COLO668 (cell line): ENCODE measurements at regions not wholly inside any gene's neighbourhood (a gene's known extent, or its start where the extent isn't known, plus 50 kb on each side); places are given as distances from the start of the nearest gene placed in this dataset.
"Not testable (repeated sequence)": the region's sequence is repeated elsewhere in the genome, so short reads cannot be mapped to it uniquely, and the experiment has no call there.

ENCODE experiments used
- DNase-seq: peaks from one replicate; lab custom pipeline; 2025; ENCODE audit not compliant: unreplicated experiment; lab: John Stamatoyannopoulos, UW

DNA sequence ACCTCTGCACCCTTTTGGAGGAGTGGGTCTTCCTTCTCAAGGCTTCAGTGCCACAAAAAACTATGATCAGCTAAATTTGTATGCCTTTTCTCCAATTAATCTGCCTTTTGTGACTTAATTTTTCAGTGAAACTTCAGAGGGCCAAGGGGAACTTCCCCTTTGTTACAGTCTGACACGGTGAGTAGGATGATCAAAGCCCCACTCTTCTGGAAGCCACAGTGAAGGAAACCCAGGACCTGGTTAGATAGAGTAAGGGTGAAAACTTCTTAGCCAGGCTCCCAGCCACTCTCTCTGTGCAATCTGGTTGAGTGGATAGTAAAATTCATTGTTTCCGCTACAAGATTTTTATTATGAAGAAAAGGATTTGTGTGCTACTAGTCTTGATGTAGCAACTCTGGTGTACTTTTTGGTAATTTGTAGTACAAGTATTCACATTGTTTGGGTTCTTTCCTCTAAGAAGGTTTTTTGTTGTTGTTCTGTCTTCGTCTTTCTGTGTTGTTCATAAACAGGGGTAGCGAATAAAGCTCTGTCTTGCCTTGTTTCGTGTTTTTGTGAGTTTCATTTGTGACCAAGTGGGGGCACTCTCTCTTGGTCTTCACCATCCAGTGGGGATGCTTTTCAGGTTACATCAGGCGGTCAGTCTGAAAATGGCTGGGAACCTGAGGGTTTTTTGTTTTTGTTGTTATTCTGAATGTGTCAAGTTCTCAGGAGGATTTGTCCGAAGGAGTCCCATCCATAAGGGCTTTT is 268.5 kb upstream of the NPSR1 start:
- DNase-seq: no peak

DNA sequence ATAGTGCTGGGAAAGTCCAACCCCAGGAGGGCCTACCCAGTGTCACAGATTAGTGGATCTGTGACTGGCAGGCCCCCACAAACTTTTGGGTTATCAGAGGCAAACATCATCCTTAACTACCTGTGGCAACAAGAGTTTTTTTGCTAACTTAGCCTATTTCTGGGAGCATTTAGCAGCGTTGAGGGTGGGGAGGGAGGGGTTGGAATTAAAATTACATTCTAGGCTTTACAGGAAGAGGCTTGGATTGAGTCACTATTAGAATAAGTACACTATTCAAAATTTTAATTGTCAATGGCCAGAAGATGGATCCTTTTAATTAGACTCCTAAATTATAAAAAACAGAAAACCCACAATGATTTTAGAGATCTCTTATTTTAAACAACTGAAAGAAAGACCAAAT is 267.9 kb upstream of the NPSR1 start:
- DNase-seq: no peak

DNA sequence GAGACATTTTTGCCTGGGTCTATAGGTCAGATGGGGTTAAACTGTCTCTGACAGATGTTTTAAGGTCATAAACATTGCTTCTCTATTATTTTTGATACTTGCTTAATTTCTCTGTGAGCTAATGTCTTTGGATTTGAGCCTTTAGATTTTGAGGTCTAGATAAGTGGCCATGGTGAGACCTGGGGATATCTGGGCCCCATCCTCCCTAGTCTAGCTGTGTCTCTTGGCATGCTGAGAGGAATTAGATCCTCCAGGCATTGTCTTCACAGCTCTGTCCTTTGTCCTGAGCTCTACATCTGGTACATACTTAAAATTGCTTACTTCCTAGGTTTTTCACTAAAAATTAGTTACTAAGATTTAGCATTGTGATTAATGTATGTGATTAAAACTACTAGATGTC is 265.0 kb upstream of the NPSR1 start:
- DNase-seq: no peak

DNA sequence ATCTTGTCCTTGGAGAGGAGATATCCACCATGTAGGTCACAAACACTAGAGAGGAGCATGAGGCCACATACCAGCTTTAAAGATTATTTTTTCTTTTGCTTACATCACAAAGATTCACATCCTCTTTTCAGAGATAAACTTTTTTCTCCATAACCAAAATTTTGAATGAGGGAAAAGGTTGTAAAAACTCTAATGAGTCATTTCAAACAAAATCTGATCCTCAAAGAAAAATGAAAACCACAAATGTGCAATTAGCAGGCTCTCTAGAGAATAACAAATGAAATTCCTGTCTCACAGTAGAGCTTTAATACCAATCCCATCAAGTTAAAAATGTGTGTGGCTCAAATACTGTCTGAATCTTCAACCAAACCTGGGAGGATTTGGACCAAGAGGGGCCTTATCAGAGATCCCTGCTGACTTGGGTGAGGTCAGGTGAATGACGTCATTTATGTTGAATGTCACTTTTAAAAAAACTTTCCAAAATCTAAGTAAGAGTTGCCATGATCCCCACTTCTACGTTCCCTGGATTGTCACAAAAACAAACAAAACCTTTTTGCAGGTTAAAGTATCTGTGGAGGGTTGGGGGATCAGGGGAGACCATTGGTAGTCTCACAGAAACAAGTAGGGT is 261.5 kb upstream of the NPSR1 start:
- DNase-seq: no peak

DNA sequence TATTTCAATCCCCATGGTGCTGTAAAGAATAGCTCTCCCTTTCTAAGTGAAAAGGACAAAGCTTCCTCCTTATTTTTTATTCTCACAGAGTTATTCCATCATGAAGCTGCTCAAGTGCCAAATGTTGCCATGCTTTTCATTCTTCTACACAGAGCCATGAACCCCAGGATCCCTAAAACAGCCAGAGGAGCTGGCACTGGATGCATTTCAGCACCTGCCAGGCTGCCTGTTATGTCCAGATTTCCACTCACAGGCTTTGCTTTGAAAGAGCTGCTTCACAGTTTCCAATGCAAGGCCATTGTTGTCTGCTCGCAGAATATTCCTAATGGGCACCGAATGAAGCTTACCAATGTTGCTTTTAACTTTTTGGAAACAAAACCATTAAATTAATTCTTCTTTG is 256.2 kb upstream of the NPSR1 start:
- DNase-seq: no peak

DNA sequence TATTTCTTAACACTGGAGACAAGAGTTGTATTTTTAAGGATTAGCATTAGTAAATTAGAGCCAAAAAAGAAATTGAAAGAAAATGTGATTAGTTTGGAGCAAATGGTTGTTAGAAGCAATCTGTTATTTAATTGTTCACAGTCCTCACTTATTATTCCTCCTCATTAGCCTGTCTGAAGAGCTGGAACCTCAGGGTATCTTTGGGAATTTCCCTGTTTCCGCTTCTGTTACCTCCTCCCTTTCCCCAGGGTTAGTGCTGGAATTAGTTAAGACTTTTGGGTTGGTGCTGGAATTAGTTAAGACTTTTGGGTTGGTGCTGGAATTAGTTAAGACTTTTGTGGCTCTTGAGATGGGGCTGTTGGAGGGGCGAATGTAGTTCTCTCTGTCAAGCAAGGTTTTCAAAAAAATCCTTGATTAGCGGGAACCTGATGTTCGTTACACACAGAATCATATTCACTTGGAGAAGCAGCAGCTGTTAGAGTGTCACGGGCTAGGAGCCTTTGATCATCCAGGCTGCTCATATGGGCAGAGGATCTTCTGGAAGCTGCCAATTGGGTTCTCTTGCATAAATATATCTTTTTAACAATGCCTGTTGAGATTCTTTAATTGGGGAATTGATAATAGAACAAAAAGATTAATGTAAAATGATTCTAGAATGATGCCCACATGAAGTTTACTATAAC is 251.0 kb upstream of the NPSR1 start:
- no peak for DNase-seq

DNA sequence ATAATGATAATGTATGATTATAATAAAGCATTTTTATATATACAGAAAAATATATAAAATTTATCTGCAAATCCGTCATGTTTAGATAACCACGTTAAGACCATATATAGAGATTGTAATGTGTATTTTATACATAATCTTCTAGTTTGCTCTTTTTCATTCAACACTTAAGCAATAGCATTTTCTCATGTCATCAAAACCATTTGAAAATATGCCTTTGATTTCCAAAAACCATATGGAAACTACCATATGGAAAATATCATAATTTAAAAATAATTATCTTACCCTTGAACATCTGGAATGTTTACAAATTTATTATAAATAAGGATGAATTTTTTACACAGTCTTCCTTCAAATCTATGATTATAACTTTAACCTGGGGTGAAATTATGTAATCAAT is 250.4 kb upstream of the NPSR1 start:
- no peak for DNase-seq

DNA sequence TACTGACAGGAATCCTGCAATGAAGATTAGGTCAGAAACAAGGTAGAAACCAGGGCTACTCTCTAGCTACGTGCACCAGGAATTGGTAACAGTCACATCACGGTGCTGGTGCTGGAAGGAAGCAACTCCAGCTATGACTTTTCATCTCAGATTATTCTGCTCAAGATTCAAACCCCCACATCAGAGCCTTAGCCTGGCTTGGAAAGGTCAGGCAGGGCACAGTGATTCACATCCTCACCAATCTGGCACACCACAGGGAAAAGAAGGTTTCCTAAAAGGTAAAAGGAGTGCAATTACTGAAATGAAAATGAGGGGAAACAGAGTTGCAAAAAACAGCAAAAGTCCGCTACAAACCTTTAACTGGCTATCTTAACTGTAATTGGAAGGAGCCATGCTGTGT is 240.2 kb upstream of the NPSR1 start:
- DNase-seq: no peak

DNA sequence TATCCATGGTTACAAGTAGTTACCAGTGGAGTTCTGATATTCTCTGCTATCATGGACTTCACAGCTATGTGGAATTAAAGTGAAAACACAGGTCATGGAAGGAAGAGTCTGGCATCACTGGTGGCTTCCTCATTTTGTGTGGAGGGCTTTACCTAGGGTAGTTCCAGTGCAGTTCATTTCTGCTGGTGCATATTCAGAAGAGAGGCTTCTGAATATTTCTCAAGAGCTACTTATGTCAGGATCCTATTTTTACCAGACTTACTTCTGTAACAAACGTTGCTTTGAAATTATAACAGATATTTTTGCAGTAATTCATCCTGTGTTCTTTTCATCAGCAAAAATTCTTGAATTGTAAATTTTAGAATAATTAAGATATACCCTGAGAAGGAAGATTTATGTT is 236.5 kb upstream of the NPSR1 start:
- DNase-seq: no peak

DNA sequence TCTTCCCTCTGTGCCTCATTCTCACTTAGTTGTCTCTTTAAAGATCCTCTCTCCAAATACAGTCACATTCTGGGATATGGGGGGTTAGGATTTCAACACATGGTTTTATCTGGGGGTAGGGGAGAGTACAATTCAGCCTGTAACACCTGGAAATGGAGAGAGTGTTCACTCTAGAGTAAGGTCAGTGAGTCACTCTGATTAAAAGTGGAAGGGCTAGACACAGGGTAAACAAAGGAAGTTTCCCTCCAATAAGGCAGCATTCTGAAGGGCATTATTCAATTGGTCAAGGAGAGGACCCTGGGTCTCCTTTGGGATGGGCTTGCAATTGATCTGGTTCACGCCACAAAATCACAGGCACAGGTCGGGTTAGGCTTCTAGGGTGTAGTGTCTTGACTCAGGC is 232.8 kb upstream of the NPSR1 start:
- no peak for DNase-seq

DNA sequence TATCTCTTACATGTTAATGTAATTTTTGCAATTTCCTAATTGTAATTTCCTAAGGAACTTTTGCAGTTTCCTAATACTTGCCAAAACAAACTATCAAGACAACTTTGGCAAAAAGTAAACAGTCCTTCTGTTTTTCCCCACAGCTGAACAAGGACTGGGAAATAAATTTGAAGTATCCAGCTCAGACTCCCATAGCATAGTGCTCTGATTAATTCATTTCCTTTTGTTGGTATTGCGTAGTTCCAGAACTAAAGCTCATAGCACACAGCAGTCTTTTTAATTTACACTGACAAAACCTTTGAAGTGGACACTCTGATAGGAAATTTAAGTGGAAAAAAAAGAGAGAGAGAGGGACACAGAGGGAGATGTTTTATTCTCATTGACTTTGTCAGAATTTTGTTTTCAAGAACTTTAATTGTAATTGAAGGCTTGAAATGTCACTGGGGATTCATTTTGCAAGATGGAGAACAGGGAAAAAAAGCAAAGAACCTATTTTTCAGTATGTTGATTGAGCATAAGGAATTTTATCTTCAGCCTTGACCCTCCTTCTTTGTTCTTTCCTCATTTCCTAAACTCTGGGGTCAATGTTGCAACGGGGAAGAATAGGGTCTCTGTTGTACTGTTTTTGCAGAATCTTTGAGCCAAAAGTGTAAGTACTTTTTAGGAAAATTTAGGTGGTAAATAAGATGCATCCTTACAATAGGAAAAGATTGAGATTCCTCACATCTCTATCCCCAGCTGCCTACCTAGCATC is 232.2 kb upstream of the NPSR1 start:
- no peak for DNase-seq

DNA sequence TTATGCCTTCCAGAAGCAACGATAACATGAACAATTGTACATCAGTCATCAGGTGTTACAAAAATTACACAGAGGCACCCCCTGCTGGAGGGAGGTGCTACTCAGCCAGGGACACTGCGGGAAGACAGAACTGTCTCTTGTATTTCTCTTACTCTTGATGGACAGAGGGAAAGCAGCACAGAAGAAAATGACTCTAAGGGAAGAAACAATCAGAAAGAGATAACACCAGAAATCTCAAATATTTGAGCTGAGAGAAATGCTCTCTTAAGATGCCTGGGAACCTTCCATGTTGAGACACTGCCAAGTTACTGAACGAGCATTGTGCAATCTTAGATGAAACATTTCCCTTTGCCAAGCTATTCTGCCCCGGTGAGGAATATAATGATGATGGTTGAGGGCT is 227.6 kb upstream of the NPSR1 start:
- DNase-seq: no peak

DNA sequence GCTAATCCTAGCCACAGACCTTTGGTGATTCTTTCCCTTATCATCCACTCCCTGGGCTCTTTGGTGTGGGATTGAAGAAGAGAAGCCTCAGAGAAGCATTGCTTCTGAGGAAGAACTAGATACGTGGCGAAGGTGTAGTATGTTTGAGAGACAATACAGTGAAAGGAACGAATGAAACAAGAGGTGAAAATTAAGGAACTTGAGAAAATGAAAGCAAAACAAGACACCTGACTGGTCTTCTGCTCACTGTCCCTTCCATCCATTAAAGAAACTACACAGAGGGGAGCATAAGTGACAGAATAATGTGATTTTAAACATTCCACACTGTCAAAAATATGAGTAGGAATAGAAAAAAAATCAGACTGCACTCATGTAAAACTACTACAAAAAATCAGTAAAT is 219.6 kb upstream of the NPSR1 start:
- no peak for DNase-seq

DNA sequence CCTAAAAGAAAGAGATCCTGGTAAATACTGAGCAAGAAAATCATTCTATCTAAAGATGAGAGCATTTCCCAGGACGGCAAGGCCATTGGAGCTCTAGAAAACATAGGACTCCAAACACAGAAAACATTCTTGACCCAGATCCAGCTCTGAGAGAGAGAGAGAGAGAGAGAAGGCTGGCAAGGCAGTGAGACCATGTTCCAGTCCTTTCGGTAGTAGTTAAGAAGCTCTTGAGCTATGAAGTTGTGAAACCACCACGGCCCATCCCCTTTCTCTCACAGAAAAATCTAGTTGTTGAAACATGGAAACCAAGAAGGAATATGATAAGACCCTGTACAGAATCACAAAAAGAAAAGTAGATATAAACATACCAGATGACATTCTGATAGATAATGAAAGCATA is 212.4 kb upstream of the NPSR1 start:
- DNase-seq: no peak

DNA sequence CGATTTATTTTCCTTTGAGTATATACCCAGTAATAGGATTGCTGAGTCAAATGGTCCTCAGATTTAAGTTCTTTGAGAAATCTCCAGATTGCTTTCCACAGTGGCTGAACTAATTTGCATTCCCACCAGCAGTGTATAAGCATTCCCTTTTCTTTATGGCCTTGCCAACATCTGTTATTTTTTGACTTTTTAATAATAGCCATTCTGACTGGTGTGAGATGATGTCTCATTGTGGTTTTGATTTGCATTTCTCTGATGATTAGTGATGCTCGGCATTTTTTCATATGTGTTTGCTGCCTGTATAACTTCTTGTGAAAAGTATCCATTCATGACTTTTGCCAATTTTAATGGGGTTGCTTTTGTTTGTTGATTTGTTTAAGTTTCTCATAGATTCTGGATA is 209.5 kb upstream of the NPSR1 start:
- DNase-seq: not testable (repeated sequence)

DNA sequence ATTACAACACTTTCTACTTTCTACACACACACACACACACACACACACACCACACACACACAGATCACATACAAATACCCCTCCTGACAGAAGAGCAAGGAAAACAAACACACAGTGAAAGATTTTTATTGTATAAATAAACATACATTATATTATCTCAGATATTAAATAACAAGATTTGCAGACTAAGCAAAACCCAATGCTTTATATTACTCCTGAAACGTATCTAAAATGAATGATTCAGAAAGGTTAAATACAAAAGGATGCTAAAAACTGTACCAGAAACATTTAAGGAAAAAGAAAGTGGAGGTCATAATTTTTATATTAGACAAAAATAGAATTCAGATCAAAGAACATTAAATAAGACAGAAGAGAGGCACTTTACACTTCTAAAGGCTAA is 208.3 kb upstream of the NPSR1 start:
- DNase-seq: no peak

DNA sequence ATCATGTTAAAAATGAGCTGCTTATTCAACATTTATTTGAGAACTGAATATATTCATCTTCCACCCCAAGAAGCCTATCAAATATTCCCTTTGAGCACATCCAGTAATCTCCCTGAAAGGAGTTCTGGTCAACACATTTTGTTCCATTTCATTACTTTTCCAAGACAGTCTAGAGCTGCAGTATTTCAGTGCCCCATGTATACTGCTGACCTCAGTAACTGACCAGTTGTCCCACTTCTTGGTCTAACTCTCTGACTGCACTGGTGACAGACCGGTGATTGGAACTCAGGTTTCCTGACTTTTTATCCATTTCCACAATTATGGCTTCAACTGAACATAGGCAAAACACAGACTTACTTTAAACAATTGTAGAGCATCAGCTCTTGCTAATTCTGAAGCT is 206.8 kb upstream of the NPSR1 start:
- DNase-seq: no peak

DNA sequence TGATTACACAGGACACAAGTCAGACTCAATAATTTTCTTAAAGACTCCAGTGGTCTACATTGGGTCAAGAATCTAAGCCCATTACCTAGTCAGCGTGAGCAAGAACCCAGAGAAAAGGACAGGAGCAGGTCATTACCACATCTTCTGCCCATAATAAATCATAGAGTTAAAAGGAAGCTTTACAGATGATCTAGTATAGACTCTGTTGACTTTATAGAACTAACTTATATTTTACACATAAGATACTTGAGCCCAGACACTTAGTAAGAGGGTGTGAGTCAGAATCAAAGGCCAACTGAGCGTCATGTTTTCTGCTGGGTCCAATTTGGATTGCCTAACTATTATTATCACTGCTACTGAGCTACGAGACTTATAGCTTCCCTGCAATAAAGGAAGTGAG is 206.1 kb upstream of the NPSR1 start:
- no peak for DNase-seq

DNA sequence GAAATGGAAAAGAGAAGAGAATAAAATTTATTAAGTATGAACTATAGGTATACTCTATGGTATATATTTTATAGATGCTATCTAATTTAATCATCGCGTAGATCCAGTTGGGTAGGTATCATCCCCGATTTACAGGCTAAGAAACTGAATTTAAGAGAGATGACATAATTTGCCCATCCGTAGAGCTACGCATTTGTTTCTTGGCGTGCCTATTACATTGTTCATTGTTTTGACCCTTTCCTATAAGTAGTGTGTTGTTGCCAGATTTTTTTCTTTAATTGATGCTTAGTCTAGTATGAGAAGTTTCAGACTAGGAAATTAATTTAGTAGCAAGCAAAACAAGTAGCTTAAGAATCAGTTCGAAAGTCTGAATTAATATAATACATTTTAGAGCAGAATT is 205.7 kb upstream of the NPSR1 start:
- no peak for DNase-seq

DNA sequence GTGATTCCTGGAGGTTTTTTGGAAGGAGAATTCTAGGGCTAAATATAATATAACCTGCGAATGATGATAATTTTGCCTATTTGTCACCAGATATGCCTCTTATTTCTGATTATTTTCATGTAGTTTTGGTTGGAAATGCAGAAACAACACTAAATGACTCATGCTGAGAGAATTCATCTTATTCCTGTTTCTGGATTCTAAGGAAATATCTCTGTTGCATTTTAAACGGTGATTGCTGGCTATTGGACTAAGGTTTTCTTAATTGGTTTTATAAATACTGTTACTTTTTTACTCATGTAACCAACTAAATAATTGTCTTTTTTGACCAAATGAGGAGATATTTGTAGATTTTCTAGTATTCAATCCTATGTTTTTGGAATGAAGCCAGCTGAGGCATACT is 204.9 kb upstream of the NPSR1 start:
- DNase-seq: no peak

DNA sequence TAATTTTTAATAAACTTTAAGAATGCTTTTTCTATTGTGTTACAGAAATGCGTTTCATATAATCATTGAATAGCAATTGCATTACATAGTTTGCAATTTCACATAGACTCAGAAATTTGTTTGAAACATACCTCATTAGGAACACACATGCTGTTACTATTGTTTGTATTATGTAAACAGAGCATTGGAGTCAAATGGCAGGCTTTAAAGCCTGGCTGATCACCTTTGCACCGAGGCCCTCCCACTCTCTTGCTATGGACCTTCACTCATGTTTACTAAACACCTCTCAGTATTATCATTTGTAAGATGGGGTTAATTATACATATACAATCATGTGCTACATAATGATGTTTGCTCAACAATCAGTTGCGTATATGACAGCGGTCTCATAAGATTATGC is 203.6 kb upstream of the NPSR1 start:
- DNase-seq: no peak

DNA sequence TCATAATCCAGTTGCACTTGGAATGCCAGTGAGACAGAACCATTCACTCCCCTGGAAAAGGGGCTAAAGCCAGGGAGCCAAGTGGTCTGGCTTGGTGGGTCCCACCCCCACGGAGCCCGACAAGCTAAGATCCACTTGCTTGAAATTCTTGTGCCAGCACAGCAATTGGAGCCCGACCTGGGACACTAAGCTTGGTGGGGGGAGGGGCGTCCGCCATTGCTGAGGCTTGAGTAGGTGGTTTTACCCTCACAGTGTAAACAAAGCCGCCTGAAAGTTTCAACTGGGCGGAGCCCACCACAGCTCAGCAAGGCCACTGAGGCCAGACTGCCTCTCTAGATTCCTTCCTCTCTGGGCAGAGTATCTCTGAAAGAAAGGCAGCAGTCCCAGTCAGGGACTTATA is 200.7 kb upstream of the NPSR1 start:
- DNase-seq: no peak
